ENCODE measurements at regions not wholly inside any gene's neighbourhood (a gene's known extent, or its start where the extent isn't known, plus 50 kb on each side); places are given as distances from the start of the nearest gene placed in this dataset.
"Not testable (repeated sequence)": the region's sequence is repeated elsewhere in the genome, so short reads cannot be mapped to it uniquely, and the experiment has no call there.

DNA sequence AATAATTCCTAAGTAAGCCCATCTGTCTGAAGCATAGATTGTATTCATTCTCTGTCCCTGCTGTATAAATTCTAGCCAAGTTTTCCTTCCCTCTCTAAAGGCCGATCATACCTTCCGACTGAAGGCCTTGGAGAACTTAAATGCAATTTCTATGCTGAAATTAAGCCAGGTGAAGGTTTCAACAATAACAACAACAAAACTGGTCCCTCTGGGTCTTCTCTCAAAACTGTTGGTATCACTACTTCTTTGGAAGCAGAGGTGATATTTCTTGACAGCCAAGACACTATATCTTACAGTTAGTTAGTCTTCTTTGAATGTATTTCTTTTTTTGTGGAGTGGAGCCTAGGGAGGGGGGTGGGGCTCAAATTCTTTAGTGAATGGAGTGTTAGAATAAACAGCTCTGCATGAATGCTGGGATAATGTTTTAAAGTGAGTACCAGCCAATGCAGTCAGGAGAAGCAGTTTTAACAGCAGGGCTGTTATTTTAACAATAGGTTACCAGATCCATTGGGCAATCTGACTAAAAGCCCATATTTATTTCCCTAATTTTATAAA is 508.9 kb downstream of the EBF1 start:
- no peak for DNase-seq (ENCODE audit: low read depth, low spot score)
- TF ChIP-seq, protein P1, sequence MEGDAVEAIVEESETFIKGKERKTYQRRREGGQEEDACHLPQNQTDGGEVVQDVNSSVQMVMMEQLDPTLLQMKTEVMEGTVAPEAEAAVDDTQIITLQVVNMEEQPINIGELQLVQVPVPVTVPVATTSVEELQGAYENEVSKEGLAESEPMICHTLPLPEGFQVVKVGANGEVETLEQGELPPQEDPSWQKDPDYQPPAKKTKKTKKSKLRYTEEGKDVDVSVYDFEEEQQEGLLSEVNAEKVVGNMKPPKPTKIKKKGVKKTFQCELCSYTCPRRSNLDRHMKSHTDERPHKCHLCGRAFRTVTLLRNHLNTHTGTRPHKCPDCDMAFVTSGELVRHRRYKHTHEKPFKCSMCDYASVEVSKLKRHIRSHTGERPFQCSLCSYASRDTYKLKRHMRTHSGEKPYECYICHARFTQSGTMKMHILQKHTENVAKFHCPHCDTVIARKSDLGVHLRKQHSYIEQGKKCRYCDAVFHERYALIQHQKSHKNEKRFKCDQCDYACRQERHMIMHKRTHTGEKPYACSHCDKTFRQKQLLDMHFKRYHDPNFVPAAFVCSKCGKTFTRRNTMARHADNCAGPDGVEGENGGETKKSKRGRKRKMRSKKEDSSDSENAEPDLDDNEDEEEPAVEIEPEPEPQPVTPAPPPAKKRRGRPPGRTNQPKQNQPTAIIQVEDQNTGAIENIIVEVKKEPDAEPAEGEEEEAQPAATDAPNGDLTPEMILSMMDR (conservative IDR thresholded peaks at IDR 0.05) = no peak
- Mint-ChIP-seq H3K36me3 (ENCODE audit: low read depth) (peaks cover 3% of the 10 kb centered on the region), H3K27me3 (ENCODE audit: low read depth) (no peaks in the 10 kb centered on the region), H3K27ac (ENCODE audit: unreplicated experiment) (no peak overlapping the region), H3K9me3 (no peaks in the 10 kb centered on the region), H3K4me3 (no peak overlapping the region), H3K4me1 (peaks cover 16% of the 10 kb centered on the region)

GRCh38 chr5:158589939-158590338 is 509.8 kb downstream of the EBF1 start:
- no peak for DNase-seq (ENCODE audit: low read depth, low spot score)
- Mint-ChIP-seq H3K4me3 (no peak overlapping the region), H3K27me3 (ENCODE audit: low read depth) (no peaks in the 10 kb centered on the region), H3K9me3 (peaks cover 4% of the 10 kb centered on the region), H3K27ac (ENCODE audit: unreplicated experiment) (no peak overlapping the region), H3K4me1 (peaks cover 16% of the 10 kb centered on the region), H3K36me3 (ENCODE audit: low read depth) (peaks cover 3% of the 10 kb centered on the region)
- TF ChIP-seq, protein P1 (conservative IDR thresholded peaks at IDR 0.05) = no peak

GRCh38 chr5:158588617-158589016 is 511.1 kb downstream of the EBF1 start:
- TF ChIP-seq, protein P1 (conservative IDR thresholded peaks at IDR 0.05) = no peak
- Mint-ChIP-seq H3K36me3 (ENCODE audit: low read depth) (peaks cover 6% of the 10 kb centered on the region), H3K4me3 (no peak overlapping the region), H3K4me1 (peaks cover 16% of the 10 kb centered on the region), H3K9me3 (peaks cover 8% of the 10 kb centered on the region), H3K27ac (ENCODE audit: unreplicated experiment) (no peak overlapping the region), H3K27me3 (ENCODE audit: low read depth) (no peaks in the 10 kb centered on the region)
- DNase-seq (ENCODE audit: low read depth, low spot score) = no peak

- no peaks in the 10 kb centered on the region for H3K27me3 Mint-ChIP-seq (ENCODE audit: low read depth)
- H3K27ac Mint-ChIP-seq (ENCODE audit: unreplicated experiment) = no peak overlapping the region
- TF ChIP-seq, protein P1 (conservative IDR thresholded peaks at IDR 0.05) = no peak
- DNase-seq (ENCODE audit: low read depth, low spot score) = no peak
- peaks cover 5% of the 10 kb centered on the region for H3K4me1 Mint-ChIP-seq
- H3K4me3 Mint-ChIP-seq = no peak overlapping the region
- peaks cover 11% of the 10 kb centered on the region for H3K36me3 Mint-ChIP-seq (ENCODE audit: low read depth)
- H3K9me3 Mint-ChIP-seq = peaks cover 10% of the 10 kb centered on the region
Measured at GRCh38 chr5:158586054-158586453, 513.7 kb downstream of the EBF1 start.

DNA sequence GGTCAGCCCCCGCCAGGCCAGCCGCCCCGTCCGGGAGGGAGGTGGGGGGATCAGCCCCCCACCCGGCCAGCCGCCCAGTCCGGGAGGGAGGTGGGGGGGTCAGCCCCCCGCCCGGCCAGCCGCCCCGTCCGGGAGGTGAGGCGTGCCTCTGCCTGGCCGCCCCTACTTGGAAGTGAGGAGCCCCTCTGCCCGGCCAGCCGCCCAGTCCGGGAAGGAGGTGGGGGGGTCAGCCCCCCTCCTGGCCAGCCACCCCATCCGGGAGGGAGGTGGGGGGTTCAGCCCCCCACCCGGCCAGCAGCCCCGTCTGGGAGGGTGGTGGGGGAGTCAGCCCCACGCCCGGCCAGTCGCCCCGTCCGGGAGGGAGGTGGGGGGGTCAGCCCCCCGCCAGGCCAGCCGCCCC is 517.0 kb downstream of the EBF1 start:
- Mint-ChIP-seq H3K36me3 (ENCODE audit: low read depth) (peaks cover 20% of the 10 kb centered on the region), H3K9me3 (peaks cover 23% of the 10 kb centered on the region)
- not testable (repeated sequence) for H3K4me1 Mint-ChIP-seq; DNase-seq (ENCODE audit: low read depth, low spot score); H3K4me3 Mint-ChIP-seq; H3K27ac Mint-ChIP-seq (ENCODE audit: unreplicated experiment); H3K27me3 Mint-ChIP-seq (ENCODE audit: low read depth)

DNA sequence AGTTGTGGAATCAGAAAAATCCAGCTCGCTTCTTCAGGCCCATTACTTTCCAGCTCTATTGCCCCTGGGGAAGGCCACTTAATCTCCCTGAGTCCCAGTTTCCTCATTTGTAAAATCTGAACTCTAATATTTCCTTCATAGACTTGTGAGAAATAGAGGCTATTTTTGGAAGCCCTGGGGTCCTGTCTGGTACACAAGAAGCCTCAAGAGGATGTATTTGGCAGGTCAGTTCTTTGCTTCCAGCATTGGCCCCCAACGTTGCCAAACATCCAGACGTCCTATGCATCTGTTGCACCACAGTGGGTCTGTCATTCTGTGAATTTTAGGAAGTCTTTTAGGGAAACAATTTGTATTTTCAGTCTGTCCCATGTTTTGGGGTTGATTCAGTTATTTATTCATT is 525.9 kb downstream of the EBF1 start:
- Mint-ChIP-seq H3K9me3 (peaks cover 12% of the 10 kb centered on the region), H3K4me1 (no peaks in the 10 kb centered on the region), H3K4me3 (no peak overlapping the region), H3K27me3 (ENCODE audit: low read depth) (no peaks in the 10 kb centered on the region), H3K36me3 (ENCODE audit: low read depth) (peaks cover 2% of the 10 kb centered on the region), H3K27ac (ENCODE audit: unreplicated experiment) (no peak overlapping the region)
- TF ChIP-seq, protein P1 (conservative IDR thresholded peaks at IDR 0.05) = no peak
- no peak for DNase-seq (ENCODE audit: low read depth, low spot score)

Data from neural crest cell (in vitro differentiated cells).